IMR-90 (cell line): ENCODE measurements at regions not wholly inside any gene's neighbourhood (a gene's known extent, or its start where the extent isn't known, plus 50 kb on each side); places are given as distances from the start of the nearest gene placed in this dataset.

Source experiments
- ATAC-seq: fragments of 200-7000 bp; cut with Tn5 transposase; 2 replicates; pipeline ENCODE4 v1.9.1; 2020; ENCODE audit warnings: low read depth, mild to moderate bottlenecking, moderate library complexity
- BruUV-seq: library from RNA; stranded (reverse); fragments of 400-500 nt; replicated peaks from 2 replicates; lab custom pipeline; 2021; lab: Mats Ljungman, UMichigan
- CTCF ChIA-PET: fragments of 300-600 bp; formaldehyde crosslinking; extraction: SDS; loops from one replicate; lab custom pipeline; 2021; ENCODE audit warnings: antibody characterized with exemption; lab: Yijun Ruan, JAX
- POLR2A ChIA-PET: fragments of 300-600 bp; sonication (Branson Sonifier 250); formaldehyde crosslinking; loops from one replicate; lab custom pipeline; 2022; ENCODE audit warnings: antibody characterized with exemption; ENCODE audit not compliant: unreplicated experiment; lab: Charles Lee
- DNase-seq: peaks from one replicate; pipeline ENCODE4 v3.0.0; 2013
- H2AFZ ChIP-seq: replicated peaks from 2 replicates; pipeline ENCODE3; 2013; ENCODE audit warnings: low read length, mild to moderate bottlenecking; ENCODE audit not compliant: poor library complexity
- H2AK5ac ChIP-seq: 2 replicates; pipeline ENCODE4 v1.6.1; 2013; ENCODE audit warnings: low read depth, low read length, inconsistent platforms
- H2AK9ac ChIP-seq: replicated peaks from 2 replicates; pipeline ENCODE3; 2013; ENCODE audit warnings: mild to moderate bottlenecking, low read depth, low read length, moderate library complexity; ENCODE audit not compliant: poor library complexity
- H2BK120ac ChIP-seq: 2 replicates; pipeline ENCODE4 v1.6.1; 2013; ENCODE audit warnings: low read depth, low read length, inconsistent platforms
- H2BK15ac ChIP-seq: 3 replicates; pipeline ENCODE4 v1.6.1; 2013; ENCODE audit warnings: low read depth, low read length, inconsistent platforms
- H2BK20ac ChIP-seq: 2 replicates; pipeline ENCODE4 v1.6.1; 2013; ENCODE audit warnings: low read depth, mild to moderate bottlenecking, inconsistent platforms, low read length, moderate library complexity
- H2BK5ac ChIP-seq: 2 replicates; pipeline ENCODE4 v1.6.1; 2013; ENCODE audit warnings: mild to moderate bottlenecking, low read depth, low read length, inconsistent platforms; ENCODE audit not compliant: poor library complexity, severe bottlenecking
- H3K14ac ChIP-seq: replicated peaks from 2 replicates; pipeline ENCODE4 v1.6.1; 2013; ENCODE audit warnings: low read depth, low read length, inconsistent platforms
- H3K18ac ChIP-seq: 2 replicates; pipeline ENCODE4 v1.6.1; 2013; ENCODE audit warnings: low read depth, low read length, control low read depth
- H3K23ac ChIP-seq: 2 replicates; pipeline ENCODE4 v1.6.1; 2013; ENCODE audit warnings: low read depth, low read length, inconsistent platforms
- H3K27ac ChIP-seq: 2 replicates; pipeline ENCODE4 v1.5.1; 2013; ENCODE audit warnings: mild to moderate bottlenecking, control low read depth, low read length; ENCODE audit not compliant: insufficient read depth
- H3K27me3 ChIP-seq: 2 replicates; pipeline ENCODE4 v1.6.1; 2013; ENCODE audit warnings: low read length; ENCODE audit not compliant: control insufficient read depth, insufficient read depth
- H3K36me3 ChIP-seq: 2 replicates; pipeline ENCODE4 v1.6.1; 2013; ENCODE audit warnings: low read length, mixed read lengths; ENCODE audit not compliant: control insufficient read depth, insufficient read depth
- H3K4ac ChIP-seq: 2 replicates; pipeline ENCODE4 v1.6.1; 2013; ENCODE audit warnings: low read depth, low read length, inconsistent platforms
- H3K4me1 ChIP-seq: 2 replicates; pipeline ENCODE4 v1.6.1; 2013; ENCODE audit warnings: low read length, mixed read lengths; ENCODE audit not compliant: control insufficient read depth, insufficient read depth
- H3K4me2 ChIP-seq: 2 replicates; pipeline ENCODE4 v1.6.1; 2013; ENCODE audit warnings: low read depth, mild to moderate bottlenecking, control low read depth, low read length, moderate library complexity
- H3K4me3 ChIP-seq: 2 replicates; pipeline ENCODE4 v1.5.1; 2013; ENCODE audit warnings: low read depth, mild to moderate bottlenecking, control low read depth, low read length, moderate library complexity; ENCODE audit not compliant: insufficient read depth
- H3K56ac ChIP-seq: 2 replicates; pipeline ENCODE4 v1.6.1; 2013; ENCODE audit warnings: low read length, inconsistent platforms; ENCODE audit not compliant: insufficient read depth; ENCODE audit errors: extremely low read depth
- H3K79me1 ChIP-seq, 2 experiments: 2 replicates each; pipeline ENCODE4 v1.6.1; 2013; ENCODE audit warnings: low read length in 2 of 2, inconsistent platforms in 1 of 2, low read depth in 1 of 2
- H3K9ac ChIP-seq: 2 replicates; pipeline ENCODE4 v1.6.1; 2013; ENCODE audit warnings: low read depth, low read length, control low read depth
- H3K9me1 ChIP-seq: 2 replicates; pipeline ENCODE4 v1.6.1; 2013; ENCODE audit warnings: low read length, inconsistent platforms; ENCODE audit not compliant: insufficient read depth
- H3K9me3 ChIP-seq: 2 replicates; pipeline ENCODE4 v1.6.1; 2013; ENCODE audit warnings: low read length; ENCODE audit not compliant: control insufficient read depth, insufficient read depth
- H4K20me1 ChIP-seq: 2 replicates; pipeline ENCODE4 v1.6.1; 2013; ENCODE audit warnings: low read length, inconsistent platforms; ENCODE audit not compliant: insufficient read depth
- H4K5ac ChIP-seq: 2 replicates; pipeline ENCODE4 v1.6.1; 2013; ENCODE audit warnings: mild to moderate bottlenecking, low read depth, low read length, control low read depth
- H4K8ac ChIP-seq, 2 experiments: 2 replicates each; pipeline ENCODE4 v1.6.1; 2013; ENCODE audit warnings: low read depth in 2 of 2, low read length in 2 of 2, control low read depth in 1 of 2, inconsistent platforms in 1 of 2
- H4K91ac ChIP-seq: 2 replicates; pipeline ENCODE4 v1.6.1; 2013; ENCODE audit warnings: low read depth, low read length, inconsistent platforms; ENCODE audit not compliant: insufficient read depth
- BHLHE40 ChIP-seq: fragments of 150-350 bp; IDR thresholded peaks from 2 replicates; pipeline ENCODE4 v1.6.1; 2016; ENCODE audit warnings: mild to moderate bottlenecking, low read depth, low read length
- CEBPB ChIP-seq: IDR thresholded peaks from 2 replicates; pipeline ENCODE4 v1.6.1; 2012; ENCODE audit warnings: low read depth, low read length, improper control_type of control experiment
- CHD1 ChIP-seq: IDR thresholded peaks from 2 replicates; pipeline ENCODE4 v1.6.1; 2012; ENCODE audit warnings: low read depth, low read length, improper control_type of control experiment
- CTCF ChIP-seq: conservative IDR thresholded peaks from 2 replicates; pipeline ENCODE4 v1.5.1; 2012; ENCODE audit warnings: mild to moderate bottlenecking, low read depth, low read length, improper control_type of control experiment
- ELK1 ChIP-seq: fragments of 150-350 bp; IDR thresholded peaks from 2 replicates; pipeline ENCODE4 v1.6.1; 2016; ENCODE audit warnings: low read depth, mild to moderate bottlenecking, low read length, moderate library complexity, borderline replicate concordance
- FOS ChIP-seq: fragments of 150-350 bp; IDR thresholded peaks from 2 replicates; pipeline ENCODE4 v1.6.1; 2016; ENCODE audit warnings: low read depth, low read length
- MAFK ChIP-seq: IDR thresholded peaks from 2 replicates; pipeline ENCODE4 v1.6.1; 2012; ENCODE audit warnings: low read depth, low read length, improper control_type of control experiment
- MAZ ChIP-seq: IDR thresholded peaks from 2 replicates; pipeline ENCODE4 v1.6.1; 2012; ENCODE audit warnings: low read depth, mild to moderate bottlenecking, low read length, improper control_type of control experiment, moderate library complexity, borderline replicate concordance
- MXI1 ChIP-seq: IDR thresholded peaks from 2 replicates; pipeline ENCODE4 v1.6.1; 2012; ENCODE audit warnings: low read depth, mild to moderate bottlenecking, low read length, moderate library complexity, borderline replicate concordance
- NFE2L2 ChIP-seq: fragments of 150-350 bp; IDR thresholded peaks from 2 replicates; pipeline ENCODE4 v1.6.1; 2016; ENCODE audit warnings: low read depth, mild to moderate bottlenecking, low read length
- POLR2A ChIP-seq: IDR thresholded peaks from 2 replicates; pipeline ENCODE4 v1.6.1; 2012; ENCODE audit warnings: mild to moderate bottlenecking, low read depth, low read length
- RAD21 ChIP-seq: IDR thresholded peaks from 2 replicates; pipeline ENCODE4 v1.6.1; 2012; ENCODE audit warnings: low read length, improper control_type of control experiment
- RCOR1 ChIP-seq: IDR thresholded peaks from 2 replicates; pipeline ENCODE4 v1.6.1; 2012; ENCODE audit warnings: mild to moderate bottlenecking, low read length, improper control_type of control experiment; ENCODE audit not compliant: insufficient replicate concordance
- RFX5 ChIP-seq: IDR thresholded peaks from 2 replicates; pipeline ENCODE4 v1.8.0; 2012; ENCODE audit warnings: low read depth, mild to moderate bottlenecking, low read length, moderate library complexity
- USF2 ChIP-seq: fragments of 150-350 bp; IDR thresholded peaks from 2 replicates; pipeline ENCODE4 v1.6.1; 2017; ENCODE audit warnings: mild to moderate bottlenecking, antibody characterized with exemption, low read length, low read depth
- WGBS, 2 experiments: methylation state at CpG; one replicate each; pipeline versions ENCODE4 v1.1.5 to v1.1.7; 2013; ENCODE audit warnings: missing lambda C conversion rate in 2 of 2; ENCODE audit not compliant: insufficient read length in 1 of 2; ENCODE audit errors: extremely low coverage in 2 of 2; 5-methylcytosine and 5-hydroxymethylcytosine counted together
- dilution Hi-C: fragments of 300-500 bp; cut with HindIII; formaldehyde crosslinking; loops from one replicate; pipeline ENCODE4 v1.14.3; 2018; ENCODE audit warnings: low sequenced_read_pairs; ENCODE audit not compliant: unreplicated experiment
- in situ Hi-C: fragments of 300-500 bp; cut with MboI; formaldehyde crosslinking; loops from 3 replicates; pipeline ENCODE4 v1.14.3; 2019; ENCODE audit warnings: low sequenced_read_pairs, inconsistent platforms, mixed read lengths
- intact Hi-C: fragments of 100-400 bp; cut with micrococcal nuclease; formaldehyde crosslinking; loops from 2 replicates; pipeline ENCODE4 v1.10.0; 2022

GRCh38 chr1:110260194-110260593, 50.1 kb downstream of the KCNC4 start:
- no TSS peak for BruUV-seq

More at GRCh38 chr1:110260194-110260593, 50.1 kb downstream of the KCNC4 start:
- ChIA-PET CTCF (no interaction called here), POLR2A (no interaction called here)
- H2AFZ ChIP-seq: no peak overlapping the region
- no peak overlapping the region for H4K91ac ChIP-seq
- no peaks in the 10 kb centered on the region for H3K4me1 ChIP-seq
- no peak overlapping the region for H4K8ac ChIP-seq
- no peak overlapping the region for H2AK5ac ChIP-seq
- H3K4ac ChIP-seq: no peak overlapping the region
- H3K9ac ChIP-seq: no peak overlapping the region
- no peak overlapping the region for H3K14ac ChIP-seq
- intact Hi-C loops: no loop called here
- in situ Hi-C loops: no loop called here
- no peaks in the 10 kb centered on the region for H3K9me1 ChIP-seq
- TF ChIP-seq USF2 (no peak), CHD1 (no peak), MAFK (no peak), RCOR1 (no peak), ELK1 (no peak), RFX5 (no peak), CEBPB (no peak), NFE2L2 (no peak), MAZ (no peak), BHLHE40 (no peak), FOS (no peak), CTCF (no peak), MXI1 (no peak), RAD21 (no peak), POLR2A (no peak)
- H3K36me3 ChIP-seq: no peaks in the 10 kb centered on the region
- no peaks in the 10 kb centered on the region for H3K9me3 ChIP-seq
- no peak overlapping the region for H2BK20ac ChIP-seq
- H2AK9ac ChIP-seq: no peak overlapping the region
- DNase-seq: no peak
- dilution Hi-C loops: no loop called here
- H3K4me3 ChIP-seq: no peak overlapping the region
- no CpG with 5 or more reads among the region's 1 CpG for WGBS, 2 experiments
- H3K27ac ChIP-seq: no peak overlapping the region
- H3K23ac ChIP-seq: no peak overlapping the region
- H3K18ac ChIP-seq: no peak overlapping the region
- no peak overlapping the region for H3K56ac ChIP-seq
- no peak overlapping the region for H2BK120ac ChIP-seq
- H4K5ac ChIP-seq: no peak overlapping the region
- H2BK5ac ChIP-seq: no peak overlapping the region
- H2BK15ac ChIP-seq: no peak overlapping the region
- no peak for ATAC-seq
- H4K20me1 ChIP-seq: no peaks in the 10 kb centered on the region
- no peaks in the 10 kb centered on the region for H3K79me1 ChIP-seq
- H3K27me3 ChIP-seq: peaks cover 28% of the 10 kb centered on the region
- no peak overlapping the region for H3K4me2 ChIP-seq
